ENCODE measurements at regions not wholly inside any gene's neighbourhood (a gene's known extent, or its start where the extent isn't known, plus 50 kb on each side); places are given as distances from the start of the nearest gene placed in this dataset.

DNA sequence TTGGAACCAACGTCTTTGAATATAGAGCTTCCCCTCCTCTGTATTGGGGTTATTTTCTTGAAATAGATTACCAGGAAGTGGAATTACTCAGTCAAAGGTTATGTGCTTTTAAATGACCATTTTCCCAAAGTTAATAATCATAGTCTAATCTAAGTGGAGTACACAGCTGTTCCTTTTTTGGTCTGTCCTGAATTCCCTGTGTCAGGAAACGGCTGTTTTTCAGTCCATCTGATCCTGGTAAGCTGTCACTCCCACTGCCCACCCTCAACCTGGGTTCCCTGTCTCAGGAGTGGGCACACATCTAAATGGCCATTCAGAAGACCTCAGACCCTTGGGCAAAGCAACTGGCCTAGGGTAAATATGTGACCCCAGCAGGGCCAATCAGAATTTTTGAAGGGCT is 57.6 kb upstream of the KSR1 start (continued):
- TF ChIP-seq, protein P1, sequence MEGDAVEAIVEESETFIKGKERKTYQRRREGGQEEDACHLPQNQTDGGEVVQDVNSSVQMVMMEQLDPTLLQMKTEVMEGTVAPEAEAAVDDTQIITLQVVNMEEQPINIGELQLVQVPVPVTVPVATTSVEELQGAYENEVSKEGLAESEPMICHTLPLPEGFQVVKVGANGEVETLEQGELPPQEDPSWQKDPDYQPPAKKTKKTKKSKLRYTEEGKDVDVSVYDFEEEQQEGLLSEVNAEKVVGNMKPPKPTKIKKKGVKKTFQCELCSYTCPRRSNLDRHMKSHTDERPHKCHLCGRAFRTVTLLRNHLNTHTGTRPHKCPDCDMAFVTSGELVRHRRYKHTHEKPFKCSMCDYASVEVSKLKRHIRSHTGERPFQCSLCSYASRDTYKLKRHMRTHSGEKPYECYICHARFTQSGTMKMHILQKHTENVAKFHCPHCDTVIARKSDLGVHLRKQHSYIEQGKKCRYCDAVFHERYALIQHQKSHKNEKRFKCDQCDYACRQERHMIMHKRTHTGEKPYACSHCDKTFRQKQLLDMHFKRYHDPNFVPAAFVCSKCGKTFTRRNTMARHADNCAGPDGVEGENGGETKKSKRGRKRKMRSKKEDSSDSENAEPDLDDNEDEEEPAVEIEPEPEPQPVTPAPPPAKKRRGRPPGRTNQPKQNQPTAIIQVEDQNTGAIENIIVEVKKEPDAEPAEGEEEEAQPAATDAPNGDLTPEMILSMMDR (IDR thresholded peaks at IDR 0.05 in 2 of 3, conservative IDR thresholded peaks at IDR 0.05 in 1 of 3; ENCODE audit: borderline replicate concordance in 1 of 3, insufficient read depth in 1 of 3, low read depth in 2 of 3, low read length in 2 of 3) = no peak
- TF ChIP-seq SRF (IDR thresholded peaks at IDR 0.05; ENCODE audit: low read depth) = no peak

DNA sequence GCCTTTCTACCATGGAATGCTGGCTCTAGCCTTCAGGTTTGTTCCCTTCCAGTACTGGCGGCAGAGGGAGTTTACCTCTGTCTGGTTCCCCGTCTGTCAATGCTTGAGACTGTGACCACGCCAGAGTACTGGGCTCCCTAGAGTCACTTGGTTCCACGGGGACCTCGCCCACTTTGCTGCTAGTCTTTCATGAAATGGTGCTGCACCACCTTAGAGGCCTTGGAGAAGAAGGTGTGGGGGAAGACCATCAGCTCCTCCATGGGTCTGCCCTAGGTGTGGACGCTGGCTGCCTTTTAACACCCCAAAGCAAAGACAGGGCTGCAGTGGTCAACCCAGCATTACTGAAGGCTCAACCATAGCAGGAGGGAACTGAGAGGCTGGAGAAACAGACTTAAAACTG is 55.3 kb upstream of the KSR1 start:
- Histone ChIP-seq H3K4me1 (ENCODE audit: control insufficient read depth in 1 of 2, insufficient read depth in 2 of 2, low read length in 2 of 2) (no peaks in the 10 kb centered on the region), H3K9me2 (ENCODE audit: insufficient read depth) (no peaks in the 10 kb centered on the region), H3K4me2 (ENCODE audit: low read length) (no peak overlapping the region), H3K27ac (ENCODE audit: low read depth, low read length) (no peak overlapping the region), H2AFZ (ENCODE audit: low read depth, low read length, poor library complexity, severe bottlenecking) (no peak overlapping the region), H3K79me2 (ENCODE audit: insufficient read depth, low read length) (no peaks in the 10 kb centered on the region), H3K27me3 (ENCODE audit: insufficient read depth, low read length) (no peaks in the 10 kb centered on the region), H3K4me3 (replicated peaks in 1 of 2; ENCODE audit: low read depth in 1 of 2, low read length in 2 of 2) (no peak overlapping the region), H3K9me3 (ENCODE audit: control insufficient read depth in 1 of 2, insufficient read depth in 1 of 2, low read depth in 1 of 2, low read length in 2 of 2) (no peaks in the 10 kb centered on the region), H3K36me3 (ENCODE audit: control insufficient read depth in 1 of 2, insufficient read depth in 2 of 2, low read length in 2 of 2) (no peaks in the 10 kb centered on the region), H3K9ac (ENCODE audit: low read length) (no peak overlapping the region), H4K20me1 (ENCODE audit: insufficient read depth) (no peaks in the 10 kb centered on the region)
- ChIA-PET POLR2A (no interaction called here), CTCF (no interaction called here), RAD21 (ENCODE audit: low non-redundant PET in 1 of 2, low total read pairs in 2 of 2, uncharacterized antibody in 2 of 2, unreplicated experiment in 2 of 2) (no interaction called here)
- no peak for DNase-seq (ENCODE audit: low read depth, low spot score)
- no TSS peak for BruUV-seq (replicated peaks)
- no peak for TF ChIP-seq EZH2 (IDR thresholded peaks at IDR 0.05)
- no peak for TF ChIP-seq SRF (IDR thresholded peaks at IDR 0.05; ENCODE audit: low read depth)
- TF ChIP-seq EZH2phosphoT487 (IDR thresholded peaks at IDR 0.05; ENCODE audit: borderline replicate concordance) = no peak
- no peak for TF ChIP-seq ELF1 (IDR thresholded peaks at IDR 0.05; ENCODE audit: borderline replicate concordance, low read depth)
- no peak for TF ChIP-seq SIN3A (IDR thresholded peaks at IDR 0.05; ENCODE audit: low read depth)
- ATAC-seq = no peak
- intact Hi-C loops (cut with micrococcal nuclease) = no loop called here

- H3K9me3 ChIP-seq (ENCODE audit: control insufficient read depth in 1 of 2, insufficient read depth in 1 of 2, low read depth in 1 of 2, low read length in 2 of 2) = no peaks in the 10 kb centered on the region
- ChIA-PET POLR2A (no interaction called here), CTCF (no interaction called here), RAD21 (ENCODE audit: low non-redundant PET in 1 of 2, low total read pairs in 2 of 2, uncharacterized antibody in 2 of 2, unreplicated experiment in 2 of 2) (no interaction called here)
- no peaks in the 10 kb centered on the region for H3K9me2 ChIP-seq (ENCODE audit: insufficient read depth)
- H3K79me2 ChIP-seq (ENCODE audit: insufficient read depth, low read length) = no peaks in the 10 kb centered on the region
- H3K9ac ChIP-seq (ENCODE audit: low read length) = no peak overlapping the region
- no peaks in the 10 kb centered on the region for H3K36me3 ChIP-seq (ENCODE audit: control insufficient read depth in 1 of 2, insufficient read depth in 2 of 2, low read length in 2 of 2)
- H3K27ac ChIP-seq (ENCODE audit: low read depth, low read length) = no peak overlapping the region
- BruUV-seq (replicated peaks) = no TSS peak
- peaks cover 0 to 4% of the 10 kb centered on the region in 2 experiments; a peak in 1 of 4 replicates for H3K4me1 ChIP-seq (ENCODE audit: control insufficient read depth in 1 of 2, insufficient read depth in 2 of 2, low read length in 2 of 2)
- intact Hi-C loops (cut with micrococcal nuclease) = no loop called here
- ATAC-seq (no peak), DNase-seq (ENCODE audit: low read depth, low spot score) (no peak)
- H2AFZ ChIP-seq (ENCODE audit: low read depth, low read length, poor library complexity, severe bottlenecking) = no peak overlapping the region
- H4K20me1 ChIP-seq (ENCODE audit: insufficient read depth) = no peaks in the 10 kb centered on the region
- H3K4me3 ChIP-seq (replicated peaks in 1 of 2; ENCODE audit: low read depth in 1 of 2, low read length in 2 of 2) = no peak overlapping the region
- H3K4me2 ChIP-seq (ENCODE audit: low read length) = no peak overlapping the region
- H3K27me3 ChIP-seq (ENCODE audit: insufficient read depth, low read length) = no peaks in the 10 kb centered on the region
- TF ChIP-seq ZFX (IDR thresholded peaks at IDR 0.05) (no peak), EGR1 (IDR thresholded peaks at IDR 0.05; ENCODE audit: low read depth) (no peak), POLR2AphosphoS5 (IDR thresholded peaks at IDR 0.05; ENCODE audit: low read depth, low read length) (no peak), JUND (IDR thresholded peaks at IDR 0.05) (no peak), SIN3A (IDR thresholded peaks at IDR 0.05; ENCODE audit: low read depth) (no peak), SP1 (IDR thresholded peaks at IDR 0.05; ENCODE audit: low read depth) (no peak), ELF1 (IDR thresholded peaks at IDR 0.05; ENCODE audit: borderline replicate concordance, low read depth) (no peak)
- TF ChIP-seq, protein P2, sequence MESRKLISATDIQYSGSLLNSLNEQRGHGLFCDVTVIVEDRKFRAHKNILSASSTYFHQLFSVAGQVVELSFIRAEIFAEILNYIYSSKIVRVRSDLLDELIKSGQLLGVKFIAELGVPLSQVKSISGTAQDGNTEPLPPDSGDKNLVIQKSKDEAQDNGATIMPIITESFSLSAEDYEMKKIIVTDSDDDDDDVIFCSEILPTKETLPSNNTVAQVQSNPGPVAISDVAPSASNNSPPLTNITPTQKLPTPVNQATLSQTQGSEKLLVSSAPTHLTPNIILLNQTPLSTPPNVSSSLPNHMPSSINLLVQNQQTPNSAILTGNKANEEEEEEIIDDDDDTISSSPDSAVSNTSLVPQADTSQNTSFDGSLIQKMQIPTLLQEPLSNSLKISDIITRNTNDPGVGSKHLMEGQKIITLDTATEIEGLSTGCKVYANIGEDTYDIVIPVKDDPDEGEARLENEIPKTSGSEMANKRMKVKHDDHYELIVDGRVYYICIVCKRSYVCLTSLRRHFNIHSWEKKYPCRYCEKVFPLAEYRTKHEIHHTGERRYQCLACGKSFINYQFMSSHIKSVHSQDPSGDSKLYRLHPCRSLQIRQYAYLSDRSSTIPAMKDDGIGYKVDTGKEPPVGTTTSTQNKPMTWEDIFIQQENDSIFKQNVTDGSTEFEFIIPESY (IDR thresholded peaks at IDR 0.05; ENCODE audit: extremely low read depth, insufficient replicate concordance, low read length) = no peak
- TF ChIP-seq, protein P3, sequence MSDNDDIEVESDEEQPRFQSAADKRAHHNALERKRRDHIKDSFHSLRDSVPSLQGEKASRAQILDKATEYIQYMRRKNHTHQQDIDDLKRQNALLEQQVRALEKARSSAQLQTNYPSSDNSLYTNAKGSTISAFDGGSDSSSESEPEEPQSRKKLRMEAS (IDR thresholded peaks at IDR 0.05) = no peak
- TF ChIP-seq, protein P4, sequence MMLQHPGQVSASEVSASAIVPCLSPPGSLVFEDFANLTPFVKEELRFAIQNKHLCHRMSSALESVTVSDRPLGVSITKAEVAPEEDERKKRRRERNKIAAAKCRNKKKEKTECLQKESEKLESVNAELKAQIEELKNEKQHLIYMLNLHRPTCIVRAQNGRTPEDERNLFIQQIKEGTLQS (IDR thresholded peaks at IDR 0.05) = no peak
Measured at GRCh38 chr17:27402943-27403342, 53.3 kb upstream of the KSR1 start.

All from HCT116 (cell line).